ENCODE measurements at regions not wholly inside any gene's neighbourhood (a gene's known extent, or its start where the extent isn't known, plus 50 kb on each side); places are given as distances from the start of the nearest gene placed in this dataset.

DNA sequence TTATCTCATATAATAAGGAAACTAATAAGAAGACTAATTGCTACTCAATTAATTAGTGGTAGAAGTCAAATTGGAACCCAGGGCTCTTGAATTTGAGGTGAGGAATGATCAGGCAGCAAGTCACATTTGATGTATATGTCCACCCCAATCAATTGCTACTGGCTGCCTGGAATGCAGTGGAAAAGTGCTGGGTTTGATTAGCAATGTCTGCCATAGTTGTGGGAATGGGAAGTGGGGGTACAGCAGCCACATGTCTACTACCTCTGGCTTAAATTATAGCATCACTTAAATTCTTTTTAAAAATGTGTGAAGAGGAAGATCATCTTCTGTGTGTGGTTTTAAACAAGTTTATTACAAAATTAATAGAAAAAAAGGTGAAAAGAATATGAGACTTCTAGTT lies 50.8 kb upstream of the NAV2 start:
- DNase-seq (ENCODE audit: low read depth): no peak

DNA sequence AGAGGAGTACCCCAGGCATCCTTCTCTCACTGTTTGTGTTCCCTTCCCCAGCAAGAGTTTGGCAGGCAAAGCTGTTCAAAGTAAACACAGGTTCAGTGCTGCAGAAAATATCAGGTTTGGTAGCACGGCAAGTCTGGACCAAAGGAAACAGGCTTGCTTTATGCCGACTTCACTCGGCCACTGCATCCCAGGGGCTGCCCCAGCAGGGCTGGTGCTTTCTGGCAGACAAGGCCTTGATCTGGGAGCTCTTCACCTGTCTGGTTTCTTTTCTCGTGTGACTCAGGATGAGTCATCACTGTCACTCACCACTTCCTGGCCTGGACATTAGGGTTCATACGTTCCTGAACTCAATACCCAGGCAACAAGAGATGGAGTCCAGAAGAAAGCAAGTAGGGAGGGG lies 52.6 kb upstream of the NAV2 start:
- peak; percentile 91 for DNase-seq (ENCODE audit: low read depth)

DNA sequence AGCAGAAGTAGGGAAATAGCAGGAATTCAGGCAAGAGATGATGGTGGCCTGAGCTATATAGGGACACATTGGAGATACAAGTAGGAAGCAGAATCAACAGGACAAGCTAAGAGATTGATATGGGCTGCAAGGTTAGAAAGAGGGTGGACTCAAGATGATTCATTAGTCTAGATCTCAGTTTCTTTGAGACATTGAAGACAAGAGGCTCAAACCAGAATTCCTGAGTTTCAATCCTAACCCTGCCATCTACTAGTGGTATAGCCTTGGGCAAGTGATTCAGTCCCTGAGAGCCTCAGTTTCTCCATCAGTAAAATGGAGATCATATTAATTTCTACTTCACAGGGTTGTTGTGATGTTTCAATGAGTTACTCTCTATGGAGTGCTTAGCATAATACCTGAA lies 53.1 kb upstream of the NAV2 start:
- DNase-seq (ENCODE audit: low read depth): peak; percentile 21

DNA sequence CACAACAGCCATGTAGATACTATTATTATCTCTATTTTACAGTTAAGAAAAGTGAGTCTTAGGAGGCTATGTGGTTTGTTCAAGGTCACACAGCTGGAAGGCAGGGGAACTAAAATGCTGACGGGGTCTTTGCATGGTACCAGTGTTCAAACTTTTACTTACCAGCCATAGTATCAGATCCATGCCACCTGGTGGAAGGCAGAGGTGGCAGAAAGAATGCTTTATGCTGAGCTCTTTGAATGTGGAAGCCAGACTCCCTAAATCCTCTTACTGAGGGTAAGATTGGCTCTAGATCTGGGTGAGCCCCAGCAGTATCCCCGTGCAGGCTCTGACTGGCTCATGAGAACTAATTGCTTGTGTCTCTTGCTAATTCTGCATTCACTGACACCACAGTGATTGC lies 54.3 kb upstream of the NAV2 start:
- DNase-seq (ENCODE audit: low read depth): peak; percentile 24

DNA sequence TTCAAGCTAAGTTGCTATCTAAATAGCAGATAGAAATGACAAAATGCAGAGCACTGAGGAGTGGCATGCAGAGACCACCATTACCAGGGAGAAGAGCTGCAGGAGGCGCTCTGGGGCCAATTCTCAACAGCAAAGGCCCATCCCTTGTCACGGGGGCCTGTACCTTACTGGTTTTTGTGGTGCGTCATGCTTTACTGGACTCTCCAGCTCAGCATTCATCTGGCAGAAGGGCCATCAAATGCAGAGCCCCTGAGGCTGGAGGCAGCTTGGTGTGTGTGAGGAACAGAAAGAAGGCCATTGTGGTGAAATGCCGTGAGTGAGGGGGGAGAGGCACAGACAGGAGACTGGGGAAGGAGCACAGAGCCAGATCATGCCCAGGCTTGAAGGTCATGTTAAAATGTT lies 56.5 kb upstream of the NAV2 start:
- no peak for DNase-seq (ENCODE audit: low read depth)

DNA sequence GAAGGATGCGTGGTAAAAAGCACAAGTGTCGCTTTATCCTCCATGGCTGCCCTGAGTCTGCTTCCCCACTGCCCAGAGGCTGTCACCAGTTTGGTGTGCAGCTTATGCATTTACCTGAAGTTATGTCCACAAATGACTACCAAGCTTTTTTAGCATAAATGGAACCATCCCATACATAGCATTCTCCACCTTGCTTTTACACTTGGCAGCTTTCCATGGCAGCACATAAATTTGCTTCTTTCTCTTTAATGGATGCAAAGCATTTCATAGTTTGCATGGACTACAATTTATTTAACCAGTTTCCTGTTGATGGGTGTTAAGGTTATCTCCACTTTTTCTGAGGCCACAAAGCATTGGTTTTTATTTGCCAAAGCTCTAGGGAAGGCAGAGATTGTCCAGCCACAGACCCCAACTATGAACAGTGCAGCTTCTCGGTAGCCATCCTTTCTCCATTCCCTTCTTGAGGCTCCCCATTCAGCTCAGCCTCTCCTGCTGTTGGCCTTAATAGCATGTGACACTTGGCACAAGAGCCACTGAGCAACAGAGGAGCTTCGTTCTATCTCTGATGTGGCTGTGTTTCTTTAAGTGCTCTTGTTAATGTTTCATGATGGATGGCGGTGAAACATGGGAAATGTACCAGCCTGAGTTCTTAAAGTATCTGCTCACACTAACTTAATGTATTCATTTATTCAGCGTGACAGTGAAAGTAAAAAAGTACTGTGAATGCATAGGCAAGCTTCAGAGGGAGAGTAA lies 59.8 kb upstream of the NAV2 start:
- DNase-seq (ENCODE audit: low read depth): no peak

DNA sequence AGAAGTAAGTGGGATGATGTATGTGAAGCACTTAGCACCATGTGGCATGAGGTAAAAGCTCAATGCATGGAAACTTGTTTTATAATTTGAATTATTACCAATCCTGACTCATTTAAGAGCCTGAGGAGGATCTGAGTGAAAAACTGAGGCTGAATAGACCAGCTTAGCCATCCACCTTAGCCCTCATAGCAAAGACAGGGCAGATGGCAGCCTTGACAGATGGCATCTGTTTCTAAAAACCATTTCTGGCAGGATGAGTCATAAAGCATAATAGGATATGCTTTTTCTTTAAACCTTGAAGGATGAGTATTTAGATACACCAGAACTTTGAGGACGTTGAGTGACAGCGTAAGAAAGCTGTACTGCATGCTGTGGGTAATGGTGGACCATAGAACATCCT lies 61.0 kb upstream of the NAV2 start:
- peak; percentile 13 for DNase-seq (ENCODE audit: low read depth)

DNA sequence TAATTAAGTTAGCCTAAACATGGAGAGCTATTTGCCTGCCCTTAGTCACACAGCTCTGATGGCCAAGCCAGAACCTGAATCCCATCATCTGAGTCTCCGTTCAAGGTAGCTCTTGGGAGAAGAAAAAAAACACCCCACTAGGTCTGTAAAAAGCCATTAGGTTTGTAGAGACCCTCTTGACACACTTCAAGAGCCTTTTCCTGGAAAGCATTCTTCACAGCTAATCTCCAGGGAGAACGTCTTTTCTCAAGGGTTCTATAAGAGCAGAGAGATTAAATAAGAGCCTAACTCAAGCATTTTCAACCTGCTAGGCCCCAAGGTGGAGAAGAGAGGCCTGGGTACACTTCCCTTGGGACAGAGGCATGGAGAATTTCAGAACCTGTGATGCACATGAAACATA lies 61.6 kb upstream of the NAV2 start:
- DNase-seq (ENCODE audit: low read depth): no peak

DNA sequence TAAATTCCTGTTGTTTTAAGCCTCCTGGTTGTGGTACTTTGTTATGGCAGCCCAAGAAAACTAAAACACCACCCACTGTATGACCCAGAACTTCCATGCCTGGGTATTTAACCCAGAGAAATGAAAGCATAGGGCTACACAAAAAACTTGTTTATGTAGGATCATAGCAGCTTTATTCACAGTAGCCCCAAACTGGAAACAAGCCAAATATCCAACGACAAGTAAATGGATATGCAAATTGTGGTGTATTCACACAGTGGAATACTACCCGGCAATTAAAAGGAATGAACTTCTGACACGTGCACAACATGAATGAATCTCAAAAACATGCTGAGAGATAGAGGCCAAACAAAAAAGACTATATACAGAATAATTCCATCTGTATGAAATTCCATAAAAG lies 62.2 kb upstream of the NAV2 start:
- no peak for DNase-seq (ENCODE audit: low read depth)

DNA sequence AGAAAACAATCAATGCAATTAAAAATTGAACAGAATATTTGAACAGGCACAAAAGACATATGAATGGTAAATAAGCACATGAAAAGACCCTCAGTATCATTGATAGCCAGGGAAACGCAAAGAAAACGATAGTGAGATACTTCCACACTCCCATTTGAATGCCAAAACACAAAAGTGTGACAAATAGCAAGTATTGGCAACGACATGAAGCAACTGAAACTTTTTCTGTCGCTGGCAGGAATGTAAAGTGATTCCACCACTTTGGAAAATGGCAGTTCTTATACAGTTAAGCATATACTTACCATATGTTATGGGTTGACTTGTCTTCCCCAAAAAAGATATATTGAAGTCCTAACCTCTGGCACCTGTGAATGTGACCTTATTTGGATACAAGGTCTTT lies 62.9 kb upstream of the NAV2 start:
- no peak for DNase-seq (ENCODE audit: low read depth)

DNA sequence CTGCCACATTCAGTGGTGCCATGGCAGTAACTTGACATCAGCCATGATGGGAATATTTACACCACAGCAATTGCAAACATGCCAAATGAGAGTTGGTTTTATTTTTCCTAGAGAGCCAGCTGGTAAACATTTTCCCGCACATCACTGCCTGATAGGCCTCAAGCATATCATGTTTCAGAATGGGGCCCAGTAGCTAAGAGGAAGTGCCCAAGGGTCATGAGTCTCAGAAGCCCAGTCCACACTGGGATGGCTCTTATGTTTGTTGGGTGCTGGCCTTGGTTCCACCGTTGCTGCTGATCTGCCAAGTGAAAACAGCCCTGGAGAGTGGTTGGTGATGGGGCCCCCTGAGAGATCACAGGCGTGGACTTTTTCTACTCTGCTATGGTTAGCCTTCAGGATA lies 64.3 kb upstream of the NAV2 start:
- DNase-seq (ENCODE audit: low read depth): no peak

DNA sequence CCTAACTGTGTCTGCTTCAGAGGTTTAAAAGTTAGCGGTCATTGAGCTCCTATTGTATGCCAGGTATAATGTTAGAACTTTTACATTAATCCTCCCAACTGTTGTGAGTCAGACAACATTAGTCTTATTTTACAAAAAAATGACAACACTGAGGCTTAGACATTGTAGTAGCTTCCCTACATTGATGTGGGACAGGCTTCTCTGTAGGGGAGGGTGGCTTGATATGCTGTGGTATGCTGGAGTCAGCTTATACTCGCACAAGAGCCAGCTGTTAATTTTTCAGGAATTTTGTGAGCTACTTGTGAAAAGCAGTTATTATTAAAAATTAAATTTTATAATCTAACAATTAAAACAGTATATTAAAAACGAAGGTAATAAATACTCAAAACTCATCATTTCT lies 64.8 kb upstream of the NAV2 start:
- no peak for DNase-seq (ENCODE audit: low read depth)

DNA sequence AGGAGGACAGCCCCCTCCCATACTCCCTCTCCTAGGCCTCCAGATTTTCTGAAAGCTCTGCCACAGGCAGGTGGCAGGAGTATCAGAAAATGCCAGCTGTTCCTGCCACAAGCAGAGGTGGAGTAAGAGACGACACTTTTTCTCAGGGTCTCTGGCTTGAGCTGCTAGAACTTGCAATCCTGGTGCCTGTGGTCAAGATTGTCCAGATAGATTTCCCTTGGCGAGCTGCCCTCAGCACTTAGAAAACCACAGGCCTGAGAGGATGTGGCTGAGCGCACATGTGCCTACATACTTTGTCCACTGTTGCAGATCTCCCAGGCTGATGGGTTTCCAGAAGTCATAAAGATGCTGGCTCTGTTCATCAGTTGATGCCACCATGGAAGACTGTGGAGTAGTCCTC lies 65.7 kb upstream of the NAV2 start:
- peak; percentile 90 for DNase-seq (ENCODE audit: low read depth)

DNA sequence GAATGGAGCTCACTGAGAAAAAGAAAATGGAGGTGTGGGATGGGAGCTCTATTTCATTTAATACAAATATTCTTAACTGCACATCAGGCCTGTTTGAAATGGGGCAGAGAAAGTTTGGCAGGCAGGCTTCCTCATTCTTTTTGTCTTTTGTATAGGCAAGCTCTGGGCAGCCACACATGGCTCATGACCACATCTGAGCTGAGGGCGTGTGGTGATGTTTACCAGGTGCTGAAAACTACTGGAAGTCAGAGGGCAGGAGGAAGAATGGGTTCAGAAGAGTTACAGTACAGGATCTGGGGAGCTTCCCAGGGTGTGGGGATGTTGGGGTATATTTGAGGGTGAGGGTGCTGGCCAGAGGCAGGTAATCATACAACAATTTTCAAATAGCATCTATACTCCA lies 66.3 kb upstream of the NAV2 start:
- no peak for DNase-seq (ENCODE audit: low read depth)

DNA sequence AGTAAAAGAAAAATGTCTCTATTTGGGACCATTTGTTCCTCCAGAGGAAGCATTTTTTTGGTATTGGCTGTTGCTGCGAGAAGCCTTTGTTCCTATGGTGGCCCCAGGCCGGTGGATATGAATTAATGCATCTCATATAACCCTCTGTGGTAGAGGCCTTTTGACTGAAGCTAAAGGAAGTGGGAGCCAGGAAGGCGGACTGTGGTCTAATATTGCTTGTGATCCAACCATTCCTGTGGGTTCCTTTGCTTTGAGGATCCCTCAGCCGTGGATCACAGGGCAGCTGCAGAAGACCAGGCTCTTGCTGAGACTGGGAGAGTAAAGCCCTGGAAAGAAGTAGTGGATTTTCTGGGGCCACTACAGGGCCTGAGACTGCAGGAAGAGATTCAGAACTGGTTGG lies 68.3 kb upstream of the NAV2 start:
- no peak for DNase-seq (ENCODE audit: low read depth)

DNA sequence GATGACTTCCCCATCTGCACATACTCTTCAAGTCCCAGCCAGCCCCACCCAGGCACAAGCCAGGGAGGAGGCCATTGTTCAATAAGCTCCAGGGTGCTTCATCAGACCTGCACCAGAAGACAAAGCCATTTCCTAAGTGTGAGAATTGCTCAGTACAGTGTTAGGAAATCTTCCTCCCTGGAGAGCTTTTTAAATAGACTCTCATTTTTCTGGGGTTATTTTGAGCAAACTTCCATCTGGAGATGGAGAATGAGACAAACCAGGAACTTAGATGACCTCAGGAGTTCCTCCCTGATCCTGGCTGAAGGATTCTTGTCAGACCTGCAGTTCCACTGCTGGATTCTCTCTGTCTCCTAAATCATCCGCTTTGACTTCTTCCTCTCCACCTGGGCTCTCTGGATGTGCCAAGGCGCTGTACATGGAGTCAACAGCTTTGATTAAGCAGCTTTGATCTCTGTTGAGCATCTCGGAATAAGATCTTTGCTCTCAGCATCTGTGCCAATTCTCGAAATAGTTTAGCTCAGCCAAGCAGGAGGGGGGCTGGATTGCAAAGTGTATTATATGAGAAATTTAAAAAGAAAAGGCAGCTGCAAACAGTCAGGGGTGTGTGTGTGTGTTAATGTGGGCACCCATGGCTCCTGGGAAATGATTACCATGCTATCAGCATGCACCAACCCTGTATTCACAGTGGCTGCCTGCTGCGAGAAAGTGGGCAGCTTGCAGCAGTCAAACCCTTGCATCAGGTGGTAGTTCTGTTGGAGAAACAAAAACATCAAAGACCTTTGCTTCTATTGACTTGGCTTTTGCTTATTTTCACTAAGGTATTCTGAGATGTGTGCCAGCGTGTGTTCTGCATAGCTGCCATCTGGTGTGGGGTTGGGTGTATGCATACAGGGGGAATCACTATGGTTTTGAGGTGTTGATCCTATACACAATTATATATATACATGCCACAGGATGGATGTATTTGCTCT lies 70.2 kb upstream of the NAV2 start:
- DNase-seq (ENCODE audit: low read depth): no peak

DNA sequence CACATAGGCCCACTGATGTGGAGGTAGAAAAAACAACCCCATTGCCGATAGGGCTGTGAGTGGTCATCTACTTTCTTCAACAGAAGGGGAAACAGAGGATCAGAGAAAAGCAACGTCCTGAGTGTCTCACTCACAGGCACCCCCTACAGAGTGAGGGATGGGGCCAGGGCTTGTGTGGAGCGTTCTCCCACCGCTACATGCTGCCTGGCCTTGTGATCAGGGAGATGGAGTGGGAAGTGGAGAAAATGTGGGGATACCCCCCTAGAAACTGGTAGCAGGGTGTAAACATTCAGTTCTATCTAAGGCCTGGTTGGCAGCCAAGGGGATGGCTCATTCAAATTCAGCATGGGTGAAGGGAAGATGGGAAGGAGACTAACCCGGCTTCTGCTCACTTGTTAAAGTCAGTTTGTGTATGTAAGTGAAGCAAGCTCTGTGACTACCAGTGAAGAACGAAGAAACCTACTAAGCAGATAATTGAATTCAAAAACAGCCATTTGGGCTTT lies 73.0 kb upstream of the NAV2 start:
- DNase-seq (ENCODE audit: low read depth): no peak

DNA sequence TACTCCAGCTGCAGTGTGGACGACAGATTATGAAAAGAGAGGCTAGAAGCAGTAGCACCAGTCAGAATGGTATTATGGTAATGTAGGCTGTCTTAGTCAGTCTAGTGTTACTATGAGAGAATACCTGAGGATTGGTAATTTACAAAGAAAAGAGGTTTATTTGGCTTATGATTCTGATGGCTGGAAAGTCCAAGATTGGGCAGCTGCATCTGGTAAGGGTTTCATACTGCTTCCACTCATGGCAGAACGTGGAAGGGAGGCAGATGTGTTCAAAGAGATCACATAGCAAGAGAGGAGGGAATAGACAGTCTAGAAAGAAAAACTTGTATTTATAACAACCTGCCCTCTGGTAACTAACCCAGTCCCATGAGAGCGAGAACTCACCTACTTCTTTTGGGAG lies 77.3 kb upstream of the NAV2 start:
- no peak for DNase-seq (ENCODE audit: low read depth)

DNA sequence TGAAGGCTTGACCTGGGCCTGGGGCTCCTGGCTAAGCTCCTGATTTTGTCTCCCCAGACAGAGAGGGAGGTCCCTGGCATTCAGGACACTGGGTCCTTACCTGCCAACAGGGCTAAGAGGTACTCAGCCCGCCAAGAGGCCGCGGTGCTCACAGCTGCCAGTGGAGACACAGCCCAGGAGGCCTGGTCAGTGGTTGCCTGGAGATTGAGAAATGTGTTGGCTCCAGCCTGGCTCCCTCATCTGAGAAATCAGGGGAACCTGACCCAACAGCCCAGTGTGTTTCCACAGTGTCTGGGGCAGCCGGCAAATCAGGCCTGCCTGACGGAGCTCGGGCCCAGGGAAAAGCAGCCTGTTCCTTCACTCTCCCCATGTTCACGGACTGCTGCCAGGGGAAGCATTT lies 79.4 kb upstream of the NAV2 start:
- DNase-seq (ENCODE audit: low read depth): no peak

DNA sequence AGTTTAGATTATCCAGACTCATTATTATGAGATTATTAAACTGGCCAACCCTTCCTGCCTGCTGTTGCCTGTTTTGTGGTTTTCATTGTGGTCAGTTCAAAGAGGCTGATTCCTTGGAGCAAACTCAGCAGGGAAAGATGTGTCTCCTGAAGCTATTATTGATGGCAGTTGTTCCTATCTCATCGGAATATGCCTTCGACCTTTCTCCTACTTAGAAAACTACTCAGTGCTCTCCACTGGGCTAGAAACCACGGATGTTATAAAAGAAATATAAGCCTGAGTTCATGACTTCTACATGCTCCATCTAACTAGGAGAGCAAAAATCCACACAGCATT lies 80.2 kb upstream of the NAV2 start:
- DNase-seq (ENCODE audit: low read depth): peak; percentile 70

DNA sequence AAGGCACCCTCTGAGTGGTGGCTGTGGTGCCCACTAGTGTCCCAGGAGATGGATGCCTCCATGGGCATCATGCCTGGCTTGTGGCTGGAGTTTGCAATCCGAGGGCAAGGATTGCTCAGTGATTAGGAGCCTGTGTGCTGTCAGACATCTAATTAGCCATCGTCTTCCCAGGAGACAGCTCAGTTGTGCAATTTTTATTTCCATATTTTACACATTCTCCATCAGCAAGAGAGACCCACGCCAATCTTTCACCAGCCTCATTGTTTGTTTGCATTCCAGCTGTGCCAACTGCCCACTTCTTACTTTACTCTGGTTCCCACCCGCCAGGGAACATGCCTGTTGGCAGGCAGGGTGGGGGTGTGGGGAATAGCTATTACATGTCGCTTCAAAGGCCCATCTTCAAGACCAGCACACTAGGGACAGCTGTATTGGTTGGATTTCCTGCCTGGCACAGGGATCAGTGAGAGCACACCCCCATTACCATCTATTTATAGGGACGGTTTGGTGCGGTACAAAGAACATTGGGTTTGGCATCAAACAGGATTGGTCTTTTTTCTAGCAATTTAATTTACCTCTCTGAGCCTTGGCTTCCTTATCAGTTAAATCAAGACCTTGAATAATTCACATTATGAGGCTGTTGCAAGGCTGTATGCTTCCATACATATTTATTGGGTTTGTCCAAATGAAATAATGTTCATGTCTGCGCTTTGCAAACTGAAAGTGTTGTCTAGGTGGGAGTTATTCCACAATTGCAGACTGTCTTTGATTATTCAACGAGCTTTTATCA lies 80.7 kb upstream of the NAV2 start:
- DNase-seq (ENCODE audit: low read depth): no peak

DNA sequence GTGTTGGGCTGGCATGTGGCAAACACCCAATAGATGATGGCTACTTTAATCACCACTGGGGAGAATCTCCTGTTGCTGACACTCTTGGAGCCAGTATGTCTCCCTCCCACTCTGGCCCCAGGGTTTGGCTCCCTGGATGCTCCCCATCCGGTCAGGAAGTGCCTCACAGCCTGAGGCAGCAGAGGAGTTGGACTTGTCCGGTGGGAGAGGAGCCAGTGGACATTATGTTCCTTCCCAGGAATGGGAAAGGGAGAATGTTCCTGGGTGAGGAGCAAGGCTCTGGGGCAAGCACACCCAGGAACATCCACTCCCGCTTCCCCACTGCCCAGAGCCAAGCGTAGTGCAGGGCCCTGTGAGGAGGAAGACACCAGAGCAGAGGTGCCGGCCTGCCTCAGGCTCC lies 84.6 kb upstream of the NAV2 start:
- DNase-seq (ENCODE audit: low read depth): peak; percentile 95

DNA sequence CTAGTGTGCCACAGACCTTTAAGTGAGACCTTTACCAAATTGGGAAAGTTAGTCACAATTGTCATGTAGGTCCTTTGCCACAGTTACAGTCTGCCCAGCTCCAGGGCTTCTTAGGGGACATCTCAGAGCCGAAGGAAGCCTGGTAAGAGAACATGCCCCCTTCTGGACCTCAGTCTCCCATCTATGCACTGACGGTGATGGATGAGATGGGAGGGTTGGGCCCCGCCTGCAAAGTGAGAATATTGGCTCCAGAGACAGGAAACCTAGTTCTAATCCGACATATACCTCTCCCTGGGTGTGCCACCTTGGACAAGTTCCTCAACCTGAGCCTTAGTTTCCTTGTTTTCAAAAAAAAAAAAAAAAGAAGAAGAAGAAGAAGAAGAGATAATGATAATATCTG lies 85.1 kb upstream of the NAV2 start:
- no peak for DNase-seq (ENCODE audit: low read depth)
